Fibroblast of villous mesenchyme (primary cell): ENCODE measurements at regions not wholly inside any gene's neighbourhood (a gene's known extent, or its start where the extent isn't known, plus 50 kb on each side); places are given as distances from the start of the nearest gene placed in this dataset.
"Not testable (repeated sequence)": the region's sequence is repeated elsewhere in the genome, so short reads cannot be mapped to it uniquely, and the experiment has no call there.

Experiments
- DNase-seq: peaks from one replicate; pipeline ENCODE4 v3.0.0-alpha.2; 2010; ENCODE audit warnings: low read depth
- H3K4me3 ChIP-seq: 2 replicates; pipeline ENCODE4 v1.5.1; 2011; ENCODE audit warnings: low read depth, mild to moderate bottlenecking, low read length
- CTCF ChIP-seq: IDR thresholded peaks from 2 replicates; pipeline ENCODE4 v1.5.1; 2012; ENCODE audit warnings: low read depth, mild to moderate bottlenecking, low read length; ENCODE audit not compliant: insufficient read depth

- no peak for DNase-seq
- no peak for TF ChIP-seq CTCF
- no peak overlapping the region for H3K4me3 ChIP-seq
Measured at GRCh38 chr3:88725440-88726165, 381.8 kb upstream of the EPHA3 start.

GRCh38 chr3:88732186-88732585, 375.2 kb upstream of the EPHA3 start:
- no peak for TF ChIP-seq CTCF
- H3K4me3 ChIP-seq, result no peak overlapping the region
- no peak for DNase-seq

- TF ChIP-seq CTCF, result no peak
- DNase-seq, result no peak
- no peak overlapping the region for H3K4me3 ChIP-seq
Measured at GRCh38 chr3:88742106-88742505, 365.3 kb upstream of the EPHA3 start.

GRCh38 chr3:88742674-88743507, 364.5 kb upstream of the EPHA3 start:
- H3K4me3 ChIP-seq, result no peak overlapping the region
- TF ChIP-seq CTCF, result no peak
- no peak for DNase-seq

GRCh38 chr3:88744896-88745295, 362.5 kb upstream of the EPHA3 start:
- no peak for DNase-seq
- no peak for TF ChIP-seq CTCF
- no peak overlapping the region for H3K4me3 ChIP-seq

GRCh38 chr3:88747145-88747544, 360.3 kb upstream of the EPHA3 start:
- not testable (repeated sequence) for H3K4me3 ChIP-seq, DNase-seq

- no peak overlapping the region for H3K4me3 ChIP-seq
- no peak for DNase-seq
- TF ChIP-seq CTCF, result no peak
Measured at GRCh38 chr3:88758676-88759075, 348.7 kb upstream of the EPHA3 start.
